ENCODE measurements at regions not wholly inside any gene's neighbourhood (a gene's known extent, or its start where the extent isn't known, plus 50 kb on each side); places are given as distances from the start of the nearest gene placed in this dataset.

GRCh38 chr5:110075656-110076055 is 385.9 kb downstream of the MAN2A1 start:
- Histone ChIP-seq H3K4me3 (ENCODE audit: extremely low read depth in 1 of 4, insufficient read depth in 2 of 4, low read depth in 3 of 4, low read length in 4 of 4) (no peak overlapping the region), H2BK12ac (ENCODE audit: low read depth, low read length) (no peak overlapping the region), H3K4ac (replicated peaks; ENCODE audit: insufficient read length, low read depth, low read length) (no peak overlapping the region), H3K18ac (ENCODE audit: extremely low read depth, low read length) (no peak overlapping the region), H3K27ac (ENCODE audit: low read depth, low read length) (no peak overlapping the region), H2BK5ac (ENCODE audit: low read depth, low read length) (no peak overlapping the region), H4K20me1 (replicated peaks in 1 of 2; ENCODE audit: control insufficient read depth in 1 of 2, insufficient read depth in 2 of 2, low read length in 2 of 2) (no peaks in the 10 kb centered on the region), H3K4me1 (replicated peaks in 1 of 4; ENCODE audit: control insufficient read depth in 3 of 4, insufficient read depth in 4 of 4, low read length in 3 of 4) (no peaks in the 10 kb centered on the region), H3K27me3 (replicated peaks in 1 of 4; ENCODE audit: control insufficient read depth in 3 of 4, extremely low read depth in 1 of 4, insufficient read depth in 3 of 4, low read length in 3 of 4) (no peaks in the 10 kb centered on the region), H2BK20ac (ENCODE audit: low read length) (no peak overlapping the region), H3K9ac (replicated peaks in 1 of 4; ENCODE audit: extremely low read depth in 1 of 4, low read depth in 3 of 4, low read length in 3 of 4) (no peak overlapping the region), H3K79me1 (ENCODE audit: low read depth, low read length) (no peaks in the 10 kb centered on the region; the same call in 1 of the 2 replicates), H4K8ac (ENCODE audit: extremely low read depth, insufficient read depth, low read length) (no peak overlapping the region), H2BK15ac (ENCODE audit: low read length) (no peak overlapping the region), H2AFZ (ENCODE audit: low read length) (no peak overlapping the region), H4K91ac (replicated peaks; ENCODE audit: insufficient read length, low read length) (no peak overlapping the region), H3K23me2 (ENCODE audit: low read depth, low read length) (no peaks in the 10 kb centered on the region), H3K4me2 (ENCODE audit: insufficient read depth in 1 of 2, low read depth in 2 of 2, low read length in 2 of 2) (no peak overlapping the region), H2BK120ac (replicated peaks; ENCODE audit: low read depth, low read length) (no peak overlapping the region), H3K9me3 (ENCODE audit: insufficient read depth in 2 of 2, low read depth in 1 of 2, low read length in 1 of 2) (0 out of 4 replicates have a peak, but pooled peaks cover 0 to 4% of the 10 kb centered on the region in 2 experiments), H4K5ac (ENCODE audit: insufficient read length, low read depth, low read length) (no peak overlapping the region), H3K23ac (ENCODE audit: insufficient read length) (no peak overlapping the region), H3K56ac (replicated peaks; ENCODE audit: insufficient read length, low read depth, low read length) (no peak overlapping the region), H3K14ac (ENCODE audit: insufficient read length) (no peak overlapping the region), H3K36me3 (ENCODE audit: control insufficient read depth in 2 of 4, insufficient read depth in 4 of 4, low read length in 3 of 4) (no peaks in the 10 kb centered on the region), H2AK5ac (ENCODE audit: low read depth, low read length) (no peak overlapping the region), H3K79me2 (ENCODE audit: control insufficient read depth in 1 of 2, insufficient read depth in 2 of 2, low read length in 2 of 2) (no peaks in the 10 kb centered on the region)
- no peak for TF ChIP-seq POLR2A (IDR thresholded peaks at IDR 0.05; ENCODE audit: control extremely low read depth in 1 of 2, low read depth in 2 of 2, low read length in 2 of 2)
- DNase-seq (ENCODE audit: low read depth in 1 of 2, low spot score in 2 of 2) = no peak
- ChIA-PET CTCF (ENCODE audit: partially characterized antibody) (interaction anchor here (1.8 kb wide), 1 partner anchor 9 kb away, joined by 5 read pairs; no protein-coding TSS in a partner anchor), POLR2A (ENCODE audit: partially characterized antibody) (no interaction called here)
- FAIRE-seq = no peak
- WGBS, 2 experiments (ENCODE audit: extremely low coverage in 1 of 2, insufficient coverage in 1 of 2, insufficient read length in 1 of 2, insufficient replicate concordance in 2 of 2, low coverage in 1 of 2, low lambda C conversion rate in 2 of 2, missing lambda C conversion rate in 1 of 2) = 69% methylated on average over 1 of the region's 1 CpG; no CpG with 5 or more reads in 1 of the 2 experiments
